ENCODE measurements at regions not wholly inside any gene's neighbourhood (a gene's known extent, or its start where the extent isn't known, plus 50 kb on each side); places are given as distances from the start of the nearest gene placed in this dataset.
"Not testable (repeated sequence)": the region's sequence is repeated elsewhere in the genome, so short reads cannot be mapped to it uniquely, and the experiment has no call there.

- DNase-seq = no peak
Observed at GRCh38 chr5:135279328-135279727, 119.7 kb downstream of the MACROH2A1 start.

GRCh38 chr5:135276151-135276550 lies 122.9 kb downstream of the MACROH2A1 start:
- DNase-seq = no peak

GRCh38 chr5:135273212-135273611 lies 125.8 kb downstream of the MACROH2A1 start:
- no peak for DNase-seq

GRCh38 chr5:135272311-135272805 lies 126.7 kb downstream of the MACROH2A1 start:
- DNase-seq = no peak

- DNase-seq = no peak
Observed at GRCh38 chr5:135271533-135272310, 127.3 kb downstream of the MACROH2A1 start.

GRCh38 chr5:135269931-135270421 lies 129.1 kb downstream of the MACROH2A1 start:
- DNase-seq = no peak

GRCh38 chr5:135269199-135269598 lies 129.8 kb downstream of the MACROH2A1 start:
- DNase-seq = no peak

- no peak for DNase-seq
Observed at GRCh38 chr5:135266975-135267374, 132.1 kb downstream of the MACROH2A1 start.

GRCh38 chr5:135266303-135266635 lies 132.8 kb downstream of the MACROH2A1 start:
- no peak for DNase-seq

GRCh38 chr5:135265497-135266302 lies 133.3 kb downstream of the MACROH2A1 start:
- DNase-seq = no peak

GRCh38 chr5:135264451-135265440 lies 134.3 kb downstream of the MACROH2A1 start:
- DNase-seq = no peak

- DNase-seq = no peak
Observed at GRCh38 chr5:135263022-135263668, 135.9 kb downstream of the MACROH2A1 start.

GRCh38 chr5:135262364-135262763 lies 136.7 kb downstream of the MACROH2A1 start:
- DNase-seq = no peak

GRCh38 chr5:135260108-135260507 lies 138.9 kb downstream of the MACROH2A1 start:
- not testable (repeated sequence) for DNase-seq

- DNase-seq = no peak
Observed at GRCh38 chr5:135255461-135256178, 143.4 kb downstream of the MACROH2A1 start.

GRCh38 chr5:135254183-135254582 lies 144.8 kb downstream of the MACROH2A1 start:
- no peak for DNase-seq

GRCh38 chr5:135253601-135254178 lies 145.3 kb downstream of the MACROH2A1 start:
- no peak for DNase-seq

GRCh38 chr5:135251093-135251492 lies 147.9 kb downstream of the MACROH2A1 start:
- no peak for DNase-seq

- no peak for DNase-seq
Observed at GRCh38 chr5:135250671-135251070, 148.4 kb downstream of the MACROH2A1 start.

- no peak for DNase-seq
Observed at GRCh38 chr5:135249658-135250057, 149.4 kb downstream of the MACROH2A1 start.

- DNase-seq = no peak
Observed at GRCh38 chr5:135248801-135249231, 150.2 kb downstream of the MACROH2A1 start.
